Dermis blood vessel endothelial cell (primary cell): ENCODE measurements at regions not wholly inside any gene's neighbourhood (a gene's known extent, or its start where the extent isn't known, plus 50 kb on each side); places are given as distances from the start of the nearest gene placed in this dataset.

ENCODE experiments used
- DNase-seq: peaks from one replicate; pipeline ENCODE4 v3.0.0; 2010

- peak; percentile 75 for DNase-seq
These were observed 663.7 kb upstream of the B3GAT1 start for GRCh38 chr11:135075740-135076139.

- peak; percentile 46 for DNase-seq
These were observed 662.5 kb upstream of the B3GAT1 start for GRCh38 chr11:135074397-135074998.

- no peak for DNase-seq
These were observed 661.8 kb upstream of the B3GAT1 start for GRCh38 chr11:135073870-135074269.

GRCh38 chr11:135073381-135073780 lies 661.3 kb upstream of the B3GAT1 start:
- DNase-seq: no peak

- DNase-seq: peak; percentile 3
These were observed 657.8 kb upstream of the B3GAT1 start for GRCh38 chr11:135069890-135070289.

GRCh38 chr11:135069063-135069462 lies 657.0 kb upstream of the B3GAT1 start:
- DNase-seq: no peak

- DNase-seq: no peak
These were observed 651.0 kb upstream of the B3GAT1 start for GRCh38 chr11:135062994-135063393.

GRCh38 chr11:135061166-135061565 lies 649.1 kb upstream of the B3GAT1 start:
- DNase-seq: no peak

GRCh38 chr11:135046986-135047385 lies 634.9 kb upstream of the B3GAT1 start:
- DNase-seq: no peak

- DNase-seq: no peak
These were observed 634.5 kb upstream of the B3GAT1 start for GRCh38 chr11:135046556-135046955.

- DNase-seq: no peak
These were observed 631.4 kb upstream of the B3GAT1 start for GRCh38 chr11:135043434-135043833.

GRCh38 chr11:135037828-135038227 lies 625.8 kb upstream of the B3GAT1 start:
- DNase-seq: no peak

- no peak for DNase-seq
These were observed 624.7 kb upstream of the B3GAT1 start for GRCh38 chr11:135036488-135037297.

- no peak for DNase-seq
These were observed 623.2 kb upstream of the B3GAT1 start for GRCh38 chr11:135035282-135035681.

GRCh38 chr11:135033540-135033939 lies 621.5 kb upstream of the B3GAT1 start:
- peak; percentile 33 for DNase-seq

GRCh38 chr11:135031205-135031989 lies 619.4 kb upstream of the B3GAT1 start:
- DNase-seq: no peak

GRCh38 chr11:135027461-135027860 lies 615.4 kb upstream of the B3GAT1 start:
- peak; percentile 69 for DNase-seq

GRCh38 chr11:135023499-135023898 lies 611.5 kb upstream of the B3GAT1 start:
- no peak for DNase-seq

- DNase-seq: no peak
These were observed 610.4 kb upstream of the B3GAT1 start for GRCh38 chr11:135022454-135022853.

- DNase-seq: no peak
These were observed 607.9 kb upstream of the B3GAT1 start for GRCh38 chr11:135019899-135020298.

GRCh38 chr11:135019343-135019871 lies 607.4 kb upstream of the B3GAT1 start:
- no peak for DNase-seq

GRCh38 chr11:135017296-135017695 lies 605.3 kb upstream of the B3GAT1 start:
- DNase-seq: no peak

- DNase-seq: no peak
These were observed 603.9 kb upstream of the B3GAT1 start for GRCh38 chr11:135015966-135016365.
